ENCODE measurements at regions not wholly inside any gene's neighbourhood (a gene's known extent, or its start where the extent isn't known, plus 50 kb on each side); places are given as distances from the start of the nearest gene placed in this dataset.

DNA sequence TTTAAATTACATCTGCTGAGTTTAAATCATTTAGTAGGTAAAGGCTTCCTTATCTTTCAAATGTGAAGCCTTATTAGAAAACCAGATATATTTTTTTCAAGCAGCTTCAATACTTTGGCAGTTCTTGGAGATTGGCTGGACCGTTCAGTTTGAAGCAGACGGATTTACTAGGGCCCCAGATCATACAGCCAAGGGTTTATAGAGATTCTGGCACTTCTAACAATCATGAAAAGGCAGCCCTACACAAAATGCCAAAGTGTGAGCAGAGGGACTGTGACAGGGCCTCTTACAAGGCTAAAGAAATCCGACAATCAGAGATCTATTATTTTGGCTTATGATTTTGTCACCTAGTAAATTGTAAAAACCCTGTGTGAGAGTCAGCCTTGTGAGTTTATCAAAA lies 162.8 kb upstream of the SLC38A2 start:
- no TSS peak for BruUV-seq (replicated peaks)
- Histone ChIP-seq H3K9me2 (replicated peaks; ENCODE audit: low read length) (no peaks in the 10 kb centered on the region), H3K4me2 (ENCODE audit: low read length) (no peak overlapping the region), H3K4me1 (ENCODE audit: insufficient read depth, low read length) (no peaks in the 10 kb centered on the region), H3K27ac (ENCODE audit: low read length) (no peak overlapping the region), H3F3A (ENCODE audit: low read length, unreplicated experiment) (no peaks in the 10 kb centered on the region), H3K27me3 (ENCODE audit: low read length) (no peaks in the 10 kb centered on the region), H3K36me3 (ENCODE audit: low read depth, low read length) (no peaks in the 10 kb centered on the region), H3K4me3 (ENCODE audit: low read length) (no peak overlapping the region), H2AFZ (ENCODE audit: low read length) (no peak overlapping the region), H3K9ac (ENCODE audit: low read length) (no peak overlapping the region), H4K20me1 (ENCODE audit: low read length) (no peaks in the 10 kb centered on the region), H3K79me2 (ENCODE audit: low read length) (no peaks in the 10 kb centered on the region), H3K9me3 (ENCODE audit: low read length) (no peaks in the 10 kb centered on the region)
- intact Hi-C loops (cut with micrococcal nuclease): no loop called here
- CTCF ChIA-PET: no interaction called here
- DNase-seq: no peak
- POLR2A ChIA-PET (ENCODE audit: unreplicated experiment): no interaction called here
- no peak for ATAC-seq
- TF ChIP-seq EZH2phosphoT487 (IDR thresholded peaks at IDR 0.05; ENCODE audit: borderline replicate concordance, low read length) (no peak), EZH2 (IDR thresholded peaks at IDR 0.05; ENCODE audit: low read length, unreplicated experiment) (no peak)
- TF ChIP-seq, protein P1, sequence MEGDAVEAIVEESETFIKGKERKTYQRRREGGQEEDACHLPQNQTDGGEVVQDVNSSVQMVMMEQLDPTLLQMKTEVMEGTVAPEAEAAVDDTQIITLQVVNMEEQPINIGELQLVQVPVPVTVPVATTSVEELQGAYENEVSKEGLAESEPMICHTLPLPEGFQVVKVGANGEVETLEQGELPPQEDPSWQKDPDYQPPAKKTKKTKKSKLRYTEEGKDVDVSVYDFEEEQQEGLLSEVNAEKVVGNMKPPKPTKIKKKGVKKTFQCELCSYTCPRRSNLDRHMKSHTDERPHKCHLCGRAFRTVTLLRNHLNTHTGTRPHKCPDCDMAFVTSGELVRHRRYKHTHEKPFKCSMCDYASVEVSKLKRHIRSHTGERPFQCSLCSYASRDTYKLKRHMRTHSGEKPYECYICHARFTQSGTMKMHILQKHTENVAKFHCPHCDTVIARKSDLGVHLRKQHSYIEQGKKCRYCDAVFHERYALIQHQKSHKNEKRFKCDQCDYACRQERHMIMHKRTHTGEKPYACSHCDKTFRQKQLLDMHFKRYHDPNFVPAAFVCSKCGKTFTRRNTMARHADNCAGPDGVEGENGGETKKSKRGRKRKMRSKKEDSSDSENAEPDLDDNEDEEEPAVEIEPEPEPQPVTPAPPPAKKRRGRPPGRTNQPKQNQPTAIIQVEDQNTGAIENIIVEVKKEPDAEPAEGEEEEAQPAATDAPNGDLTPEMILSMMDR (conservative IDR thresholded peaks at IDR 0.05; ENCODE audit: low read depth, low read length): no peak

DNA sequence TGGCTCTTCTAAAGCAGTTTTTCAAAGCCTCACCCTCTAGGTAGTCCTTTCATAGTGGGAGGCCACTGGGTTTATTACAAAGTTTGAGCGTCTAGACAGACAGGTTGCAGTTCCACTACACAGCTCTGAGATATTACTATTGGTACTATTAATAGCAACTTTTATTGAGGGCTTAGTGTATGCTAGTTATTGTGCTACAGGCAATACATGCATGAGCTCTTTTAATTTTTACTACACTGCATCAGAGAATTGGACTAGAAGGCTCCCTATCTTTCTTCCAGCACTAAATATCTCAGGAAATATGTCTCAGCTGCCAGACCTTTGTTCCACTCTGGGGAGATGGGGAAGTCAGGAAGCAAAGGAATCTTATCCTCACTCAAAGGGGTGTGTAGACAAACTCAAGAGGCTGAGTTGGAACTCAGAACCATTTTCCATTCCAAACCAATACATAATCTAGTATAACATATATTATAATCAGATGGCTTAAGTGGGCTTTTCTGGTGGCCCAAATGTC lies 161.8 kb upstream of the SLC38A2 start:
- Histone ChIP-seq H2AFZ (ENCODE audit: low read length) (no peak overlapping the region), H3K9ac (ENCODE audit: low read length) (no peak overlapping the region), H3K27me3 (ENCODE audit: low read length) (no peaks in the 10 kb centered on the region), H3K4me1 (ENCODE audit: insufficient read depth, low read length) (no peaks in the 10 kb centered on the region), H3F3A (ENCODE audit: low read length, unreplicated experiment) (no peaks in the 10 kb centered on the region), H3K27ac (ENCODE audit: low read length) (no peak overlapping the region), H3K36me3 (ENCODE audit: low read depth, low read length) (no peaks in the 10 kb centered on the region), H3K79me2 (ENCODE audit: low read length) (no peaks in the 10 kb centered on the region), H3K4me2 (ENCODE audit: low read length) (no peak overlapping the region), H3K4me3 (ENCODE audit: low read length) (no peak overlapping the region), H4K20me1 (ENCODE audit: low read length) (no peaks in the 10 kb centered on the region), H3K9me2 (replicated peaks; ENCODE audit: low read length) (no peaks in the 10 kb centered on the region), H3K9me3 (ENCODE audit: low read length) (no peaks in the 10 kb centered on the region)
- ATAC-seq: no peak
- DNase-seq: no peak
- intact Hi-C loops (cut with micrococcal nuclease): no loop called here
- POLR2A ChIA-PET (ENCODE audit: unreplicated experiment): interaction anchor here (0.5 kb wide), 1 partner anchor 78 kb away, joined by 3 read pairs; no protein-coding TSS in a partner anchor
- no TSS peak for BruUV-seq (replicated peaks)
- TF ChIP-seq EZH2phosphoT487 (IDR thresholded peaks at IDR 0.05; ENCODE audit: borderline replicate concordance, low read length) (no peak), EZH2 (IDR thresholded peaks at IDR 0.05; ENCODE audit: low read length, unreplicated experiment) (no peak)
- TF ChIP-seq, protein P1 (conservative IDR thresholded peaks at IDR 0.05; ENCODE audit: low read depth, low read length): no peak
- CTCF ChIA-PET: no interaction called here

DNA sequence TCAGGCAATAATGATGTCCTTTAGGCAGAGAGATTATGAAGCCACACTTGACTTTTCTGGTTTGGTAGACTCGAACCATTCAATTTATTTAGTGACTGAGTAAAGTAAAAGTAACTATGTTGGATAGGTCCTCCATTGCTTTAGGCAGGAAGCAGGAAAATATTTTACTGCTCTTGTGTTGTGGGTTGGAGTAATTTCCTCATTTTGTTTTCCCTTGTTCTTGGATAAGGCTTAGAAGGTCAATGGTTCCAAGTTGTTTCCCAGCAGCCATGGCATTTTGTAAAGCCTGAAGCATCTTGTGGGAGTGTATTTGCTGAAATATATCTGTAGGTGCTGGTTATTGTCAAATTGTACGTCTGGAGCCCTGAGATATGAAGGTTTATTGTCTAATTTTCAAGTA lies 161.2 kb upstream of the SLC38A2 start:
- Histone ChIP-seq H3K4me2 (ENCODE audit: low read length) (no peak overlapping the region), H2AFZ (ENCODE audit: low read length) (no peak overlapping the region), H4K20me1 (ENCODE audit: low read length) (no peaks in the 10 kb centered on the region), H3K36me3 (ENCODE audit: low read depth, low read length) (no peaks in the 10 kb centered on the region), H3F3A (ENCODE audit: low read length, unreplicated experiment) (no peaks in the 10 kb centered on the region), H3K9me2 (replicated peaks; ENCODE audit: low read length) (no peaks in the 10 kb centered on the region), H3K79me2 (ENCODE audit: low read length) (no peaks in the 10 kb centered on the region), H3K4me3 (ENCODE audit: low read length) (no peak overlapping the region), H3K27ac (ENCODE audit: low read length) (no peak overlapping the region), H3K9ac (ENCODE audit: low read length) (no peak overlapping the region), H3K27me3 (ENCODE audit: low read length) (no peaks in the 10 kb centered on the region), H3K4me1 (ENCODE audit: insufficient read depth, low read length) (no peaks in the 10 kb centered on the region), H3K9me3 (ENCODE audit: low read length) (no peaks in the 10 kb centered on the region)
- CTCF ChIA-PET: no interaction called here
- ATAC-seq (no peak), DNase-seq (no peak)
- TF ChIP-seq EZH2phosphoT487 (IDR thresholded peaks at IDR 0.05; ENCODE audit: borderline replicate concordance, low read length): no peak
- no peak for TF ChIP-seq EZH2 (IDR thresholded peaks at IDR 0.05; ENCODE audit: low read length, unreplicated experiment)
- TF ChIP-seq, protein P1 (conservative IDR thresholded peaks at IDR 0.05; ENCODE audit: low read depth, low read length): no peak
- intact Hi-C loops (cut with micrococcal nuclease): no loop called here
- BruUV-seq (replicated peaks): no TSS peak
- POLR2A ChIA-PET (ENCODE audit: unreplicated experiment): no interaction called here

All from PC-3 (cell line).